Activated CD4-positive, CD25-positive, alpha-beta regulatory T cell treated with anti-CD3 and anti-CD28 coated beads, Interleukin-2, amount 50 U/mL, for 24 hours (primary cell): ENCODE measurements at regions not wholly inside any gene's neighbourhood (a gene's known extent, or its start where the extent isn't known, plus 50 kb on each side); places are given as distances from the start of the nearest gene placed in this dataset.
A peak's percentile ranks its signal among the peaks of the same experiment; 100 is the strongest.
"Not testable (repeated sequence)": the region's sequence is repeated elsewhere in the genome, so short reads cannot be mapped to it uniquely, and the experiment has no call there.

ENCODE experiments used
- ATAC-seq, 2 donors: fragments of 150-1000 bp; cut with Tn5 transposase; one replicate each; pipeline ENCODE4 v1.10.0; 2021; ENCODE audit warnings: mild to moderate bottlenecking in 1 of 2, moderate library complexity in 1 of 2

DNA sequence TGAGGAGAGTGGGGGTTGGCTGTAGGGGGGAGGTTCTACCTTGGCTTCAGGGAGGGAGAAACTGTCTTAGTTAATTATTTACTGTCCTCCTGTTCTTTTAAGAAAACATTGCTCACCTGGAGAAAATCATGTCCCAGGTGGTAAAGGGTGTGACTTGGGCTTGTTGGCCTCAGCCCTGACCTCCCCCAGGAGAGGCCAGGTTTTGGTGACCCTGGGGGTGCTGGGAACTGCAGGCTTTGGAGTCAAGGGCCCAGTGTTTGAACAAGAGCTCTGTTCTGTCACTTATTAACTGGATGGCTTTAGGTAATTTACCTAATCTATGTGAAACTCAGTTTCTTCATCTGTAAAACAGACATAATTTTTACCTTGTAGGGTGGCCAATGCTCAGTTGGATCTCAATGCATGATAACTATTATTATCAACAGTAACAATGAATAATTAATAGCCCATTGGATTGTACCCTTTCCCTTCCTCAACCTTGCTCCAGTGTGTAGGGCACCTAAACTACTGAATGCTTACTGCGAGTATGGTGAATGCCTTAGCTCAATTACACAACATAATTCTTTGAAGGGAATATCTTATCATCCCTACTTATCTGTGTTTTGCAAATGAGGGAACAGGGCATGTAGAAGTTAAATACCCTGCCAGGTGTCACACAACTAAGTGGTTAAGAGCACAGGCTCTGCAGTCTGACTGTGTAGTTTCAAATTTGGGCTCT is 959.4 kb upstream of the DEFB115 start:
- not testable (repeated sequence) for ATAC-seq

DNA sequence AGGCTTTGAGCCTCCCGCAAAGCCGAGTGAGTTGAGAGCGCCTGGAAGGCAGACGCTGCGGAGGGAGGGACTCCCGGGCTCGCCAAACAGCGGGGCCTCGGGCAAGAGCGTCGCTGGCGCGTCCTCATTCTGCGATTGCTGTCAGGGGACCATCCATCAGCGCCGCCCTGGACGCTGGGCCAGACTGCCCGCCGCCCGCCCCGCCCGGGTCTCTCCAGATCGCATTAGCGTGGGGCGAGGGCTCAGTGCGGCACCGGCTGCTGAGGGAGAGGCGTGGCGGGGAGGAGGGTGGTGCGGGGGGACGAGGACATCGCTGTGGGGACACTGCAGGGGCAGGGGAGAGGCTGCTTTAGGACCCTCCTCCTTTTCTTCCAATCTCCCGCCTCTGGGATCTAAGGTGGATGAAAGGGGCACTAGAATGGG is 957.2 kb upstream of the DEFB115 start:
- ATAC-seq = not testable (repeated sequence)

DNA sequence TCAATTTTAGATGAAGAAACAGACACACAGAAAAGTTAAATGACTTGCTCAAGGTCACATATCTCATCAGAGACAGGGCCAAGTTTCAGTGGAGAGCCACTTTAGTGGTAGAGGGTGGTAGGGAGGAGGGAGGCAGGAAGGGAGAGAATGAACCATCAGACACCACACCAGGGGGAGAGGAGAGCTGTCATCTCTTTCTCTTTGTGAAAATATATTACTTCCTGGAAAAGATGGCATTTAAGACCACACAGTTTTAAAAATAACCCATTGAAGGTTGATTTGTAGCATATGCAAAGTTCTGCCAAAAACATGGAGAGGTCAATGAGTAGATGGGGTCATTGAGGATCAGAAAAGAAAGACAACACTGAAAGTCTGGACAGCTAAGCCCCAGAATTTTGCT is 954.7 kb upstream of the DEFB115 start:
- not testable (repeated sequence) for ATAC-seq

DNA sequence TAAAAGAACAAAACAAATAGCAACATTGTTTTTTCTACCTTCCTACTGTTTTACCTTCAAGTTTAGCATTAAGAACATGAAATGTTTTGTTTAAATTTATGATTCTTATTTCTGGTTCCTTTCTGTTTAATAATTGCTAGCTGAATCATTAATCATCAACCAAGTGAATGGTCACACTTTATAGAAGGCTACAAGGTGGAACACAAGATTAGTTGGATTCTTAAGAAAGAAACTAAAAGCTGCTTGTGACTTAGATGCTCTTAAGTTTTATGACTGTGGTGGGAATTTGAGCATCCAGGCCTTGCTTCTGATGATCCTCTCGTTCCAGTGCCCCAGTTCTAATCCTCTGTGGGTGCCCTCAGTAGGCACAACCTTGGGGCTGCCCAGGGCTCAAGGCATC is 947.5 kb upstream of the DEFB115 start:
- ATAC-seq = not testable (repeated sequence)

DNA sequence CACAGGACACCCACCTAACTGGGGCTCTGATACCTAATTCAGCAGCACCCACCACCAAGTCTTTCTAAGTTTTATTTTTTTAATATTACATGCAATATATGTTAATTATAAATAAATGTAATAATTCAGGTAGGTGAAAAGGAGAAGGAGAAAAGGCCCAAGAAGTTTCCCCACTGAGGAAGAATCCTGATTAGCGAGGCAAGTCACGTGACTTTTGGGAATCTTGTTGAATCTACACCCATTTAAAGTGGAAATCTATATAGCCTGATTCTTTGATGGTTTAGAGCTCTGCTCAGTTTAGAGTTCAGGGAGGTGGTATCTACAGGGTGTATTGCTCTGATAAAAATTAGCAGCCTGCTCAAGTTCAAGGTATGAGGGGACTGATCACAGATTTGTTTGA is 947.1 kb upstream of the DEFB115 start:
- not testable (repeated sequence) for ATAC-seq

DNA sequence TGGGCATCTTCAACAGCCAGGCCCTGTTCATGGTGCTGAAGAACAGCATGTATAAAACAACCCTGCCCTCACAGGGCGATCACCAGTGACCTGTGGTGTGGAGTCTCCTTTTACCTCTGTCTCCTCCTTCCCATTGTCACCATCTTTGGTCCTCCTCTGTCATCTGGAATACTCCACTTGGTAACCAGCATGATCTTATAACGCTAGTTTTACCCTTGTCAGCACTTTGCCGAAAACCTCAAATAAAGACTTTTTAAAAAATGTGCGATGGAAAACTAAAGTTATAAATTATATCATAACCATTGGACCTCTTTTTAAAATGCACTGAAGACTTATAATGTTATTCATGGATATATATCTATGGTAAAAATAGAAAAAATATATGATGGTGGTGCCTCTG is 945.2 kb upstream of the DEFB115 start:
- ATAC-seq = not testable (repeated sequence)

DNA sequence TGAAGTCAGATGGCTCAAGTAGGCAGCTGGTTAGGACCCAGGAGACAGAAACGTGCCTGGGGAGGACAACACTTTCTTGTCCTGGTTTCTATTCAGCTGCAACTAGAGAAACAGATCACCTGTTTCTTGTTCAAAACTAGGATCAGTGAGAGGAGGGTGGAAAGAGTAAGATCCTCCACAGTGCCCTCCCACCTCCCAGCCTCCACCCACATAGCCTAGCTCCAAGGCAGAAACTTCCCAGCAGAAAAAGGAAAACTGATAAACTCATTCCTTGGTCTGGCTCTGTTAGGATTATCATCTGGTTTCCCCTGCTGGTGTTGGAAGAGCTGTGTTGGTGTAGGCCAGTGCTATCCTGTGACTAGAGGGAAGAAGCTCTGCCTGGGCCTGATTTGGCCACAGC is 943.8 kb upstream of the DEFB115 start:
- ATAC-seq = not testable (repeated sequence)

DNA sequence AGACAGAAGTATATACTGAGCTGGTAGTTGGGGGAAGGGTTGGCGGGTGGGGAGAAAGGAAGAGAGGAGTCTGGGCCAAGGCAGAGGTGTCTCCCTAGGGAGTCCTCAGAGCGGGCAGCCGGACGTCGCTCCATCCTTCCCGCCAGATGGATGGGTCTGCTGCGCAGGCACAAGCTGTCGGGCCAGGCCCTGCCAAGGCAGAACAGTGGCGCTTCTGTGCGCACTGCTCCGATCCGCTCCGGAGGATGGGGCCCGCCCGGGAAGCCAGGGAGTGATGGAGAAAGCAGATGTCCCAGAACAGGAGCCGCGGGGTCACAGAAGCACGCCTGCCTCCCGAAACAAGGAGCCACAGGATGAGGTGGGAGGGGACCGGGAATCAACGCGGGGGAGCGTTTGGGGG is 941.4 kb upstream of the DEFB115 start:
- ATAC-seq = not testable (repeated sequence)

DNA sequence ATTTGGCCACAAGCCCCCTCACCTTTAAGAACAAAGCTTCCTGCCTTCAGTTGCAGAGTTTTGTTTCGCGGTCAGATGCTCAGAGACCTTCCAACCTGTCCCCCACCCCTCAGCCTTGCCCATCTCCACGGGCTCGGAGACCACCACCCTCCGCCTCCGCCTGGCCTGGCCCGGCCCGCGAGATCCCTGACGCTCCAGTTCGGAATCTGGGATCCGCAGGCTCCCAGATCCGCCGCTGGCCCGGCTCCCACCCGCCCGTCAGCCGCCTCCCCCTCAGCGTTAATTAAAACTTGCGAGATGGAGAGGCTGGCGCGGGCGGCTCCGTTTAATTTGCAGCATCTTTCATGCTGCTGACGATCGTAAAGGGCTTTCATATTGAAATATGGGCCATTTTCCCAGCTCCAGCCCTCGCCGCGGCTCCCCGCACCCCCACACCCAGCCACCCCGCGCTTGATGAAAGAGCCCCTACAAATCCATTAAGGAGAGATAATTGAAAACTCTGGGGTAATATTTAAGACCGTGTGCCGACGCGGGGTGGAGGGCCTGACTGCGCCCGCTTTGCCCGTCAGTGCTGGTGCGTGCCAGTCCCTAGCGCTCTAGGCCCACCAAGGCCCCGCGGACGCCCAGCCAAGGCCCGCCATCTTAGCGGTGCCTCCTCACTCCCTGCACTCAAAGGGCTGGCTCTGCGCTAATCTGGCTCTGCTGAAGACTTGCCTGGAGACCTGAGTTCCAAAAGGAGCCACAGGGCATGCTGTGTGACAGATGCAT is 940.7 kb upstream of the DEFB115 start:
- ATAC-seq = not testable (repeated sequence)

DNA sequence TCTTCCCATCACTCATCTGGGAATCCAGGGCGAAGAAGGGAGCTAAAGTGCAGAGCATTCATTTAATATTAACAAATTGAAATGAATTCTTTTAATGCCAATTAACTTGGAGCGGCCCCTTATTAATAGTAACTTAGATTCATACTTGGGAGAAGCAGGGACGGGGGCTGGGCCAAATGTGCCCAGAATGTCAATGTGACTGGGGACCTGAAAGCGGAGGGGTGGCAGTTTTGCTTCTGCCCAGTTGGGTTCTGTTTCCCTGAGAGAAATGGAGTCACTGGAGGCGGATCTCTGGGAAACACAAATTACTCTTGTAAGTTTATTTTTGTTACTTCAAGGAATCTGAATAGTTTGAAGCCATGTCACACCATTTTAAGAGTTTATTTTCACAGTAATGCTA is 923.7 kb upstream of the DEFB115 start:
- ATAC-seq = not testable (repeated sequence)

DNA sequence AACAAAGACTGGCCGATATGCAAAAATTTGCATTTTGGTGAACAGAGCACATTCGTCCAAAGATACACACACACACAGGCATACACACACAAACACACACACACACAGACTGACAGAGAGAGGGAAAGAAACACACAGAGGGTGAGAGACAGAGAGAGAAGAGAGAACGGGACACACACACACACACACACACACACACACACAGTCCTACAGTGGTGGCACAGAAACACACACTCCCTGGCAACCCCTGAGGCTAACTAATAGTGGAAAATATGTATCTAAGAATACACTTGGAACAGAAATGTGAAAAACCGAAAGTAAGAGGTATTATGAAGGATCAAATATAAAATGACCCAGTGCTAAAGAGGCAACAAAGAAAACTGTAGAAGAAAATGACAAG is 919.9 kb upstream of the DEFB115 start:
- ATAC-seq = not testable (repeated sequence)

DNA sequence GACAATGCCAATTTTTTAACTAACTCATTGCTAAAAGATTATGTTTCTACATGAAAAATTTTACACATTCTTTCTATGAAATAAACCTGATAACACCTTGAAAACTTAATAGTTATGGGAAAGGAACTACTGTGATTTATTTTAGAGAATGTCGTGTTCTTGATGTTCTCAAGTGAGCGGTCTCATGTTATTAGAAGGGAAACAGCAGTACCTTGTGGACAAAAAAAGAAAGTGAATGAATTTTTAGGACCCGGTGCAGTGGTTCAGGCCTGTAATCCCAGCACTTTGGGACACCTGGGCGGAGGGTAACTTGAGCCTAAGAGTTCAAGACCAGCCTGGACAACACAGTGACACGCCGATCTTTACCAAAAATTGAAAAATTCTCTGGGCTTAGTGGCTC is 908.5 kb upstream of the DEFB115 start:
- not testable (repeated sequence) for ATAC-seq

DNA sequence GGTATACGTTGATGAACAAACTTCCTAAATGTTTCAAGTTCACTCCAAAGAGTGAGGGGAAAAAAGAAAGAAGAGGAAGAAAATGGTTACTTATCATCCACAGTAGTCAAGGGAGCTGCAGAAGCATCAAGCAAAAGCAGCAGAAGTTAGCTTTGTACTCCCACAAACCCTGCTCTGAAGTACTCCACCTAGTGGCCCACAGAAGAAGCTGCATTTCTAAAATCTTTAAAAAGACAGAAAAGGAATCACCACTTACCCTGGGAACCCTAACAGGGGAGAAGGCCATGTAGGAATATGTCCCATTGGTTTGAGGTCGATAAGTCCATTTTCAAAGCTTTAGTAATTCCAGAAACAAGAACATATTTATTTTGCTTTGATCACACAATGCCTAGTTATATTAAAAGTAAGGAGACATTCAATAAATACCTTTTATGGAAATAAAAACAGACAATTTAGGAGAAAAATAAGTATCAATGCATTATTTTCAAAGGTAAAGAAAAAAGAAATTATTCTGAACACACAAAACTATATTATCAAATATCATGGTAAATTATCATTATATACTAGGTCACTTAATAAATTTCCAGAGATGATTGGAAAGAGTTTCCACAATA is 900.5 kb upstream of the DEFB115 start:
- ATAC-seq = not testable (repeated sequence)

DNA sequence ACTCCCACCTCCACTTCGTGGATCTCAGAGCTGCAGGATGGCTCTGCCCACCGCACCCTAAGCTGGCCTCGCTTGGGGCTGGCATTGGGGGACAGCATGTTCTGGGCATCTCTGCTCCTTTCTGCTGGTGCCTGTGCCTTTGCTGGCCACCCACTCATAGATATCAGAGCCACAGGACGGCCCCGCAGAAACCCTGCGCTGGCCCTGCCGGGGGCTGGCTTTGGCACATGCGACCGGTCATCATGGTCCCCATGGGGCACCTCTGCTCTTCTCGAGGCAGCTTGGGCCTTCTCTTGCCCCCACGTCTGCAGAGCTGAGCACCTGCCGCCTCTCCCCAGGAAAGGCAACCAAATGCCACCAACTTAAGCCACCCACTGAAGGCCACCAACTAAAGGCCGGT is 895.7 kb upstream of the DEFB115 start:
- ATAC-seq = not testable (repeated sequence)

DNA sequence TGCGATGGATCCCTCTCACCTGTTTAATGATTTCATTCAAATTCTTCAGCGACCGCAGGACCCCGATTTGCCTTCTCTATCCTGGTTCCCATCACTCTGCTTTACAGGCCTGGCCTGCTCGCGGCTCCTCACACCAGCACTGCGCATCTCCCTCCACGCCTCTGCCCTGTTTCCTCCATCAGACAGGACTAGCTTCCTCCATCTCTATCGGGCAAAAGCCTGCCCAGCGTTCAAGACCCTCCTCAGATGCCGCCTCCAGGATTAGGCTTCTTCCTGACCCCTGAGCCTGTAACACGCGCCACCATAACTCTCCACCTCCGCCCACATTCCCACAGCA is 881.1 kb upstream of the DEFB115 start:
- not testable (repeated sequence) for ATAC-seq

DNA sequence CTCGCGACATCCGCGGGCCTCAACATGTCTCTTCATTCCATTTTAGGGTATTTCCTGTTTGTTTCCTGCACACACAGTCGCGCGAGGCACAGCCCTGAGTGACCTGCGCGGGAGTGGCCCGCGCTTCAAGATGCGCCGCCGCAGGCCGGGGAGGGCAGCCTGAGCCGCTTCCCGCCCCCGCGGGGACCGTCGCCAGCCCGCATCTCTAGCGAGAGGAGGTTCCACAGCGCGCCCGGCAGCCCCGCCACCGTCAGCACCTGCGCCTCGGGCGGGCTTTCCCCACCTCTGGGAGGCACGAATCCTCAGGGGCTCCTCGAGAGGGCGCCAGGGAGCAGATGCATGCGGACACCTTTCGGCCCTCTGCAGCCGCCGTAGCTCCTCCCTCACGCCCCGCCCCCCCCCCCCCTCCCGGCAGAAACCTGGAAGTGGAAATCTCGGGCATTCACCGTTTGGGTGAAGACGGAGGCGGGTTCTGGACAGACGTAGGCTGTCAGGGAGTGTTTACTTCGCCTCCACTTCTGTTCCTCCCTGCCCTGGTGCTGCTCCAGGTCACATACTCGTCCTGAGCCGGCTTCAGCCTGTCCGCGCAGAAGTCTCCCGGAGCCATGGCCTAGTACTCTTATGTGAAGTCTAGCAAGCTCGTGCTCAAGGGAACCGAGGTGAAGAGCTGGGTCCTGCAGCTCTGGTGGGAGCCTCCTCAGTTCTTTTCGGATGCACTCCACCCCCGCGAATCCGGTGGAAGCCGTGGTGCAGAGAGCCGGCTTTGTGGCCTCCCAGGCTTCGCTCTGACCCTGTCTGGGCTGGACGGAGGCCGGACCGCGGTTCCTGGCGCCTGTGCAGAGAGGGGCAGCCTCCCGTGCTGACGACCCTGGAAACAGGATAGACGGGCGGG is 880.5 kb upstream of the DEFB115 start:
- peak; percentile 93 to 95 for ATAC-seq

DNA sequence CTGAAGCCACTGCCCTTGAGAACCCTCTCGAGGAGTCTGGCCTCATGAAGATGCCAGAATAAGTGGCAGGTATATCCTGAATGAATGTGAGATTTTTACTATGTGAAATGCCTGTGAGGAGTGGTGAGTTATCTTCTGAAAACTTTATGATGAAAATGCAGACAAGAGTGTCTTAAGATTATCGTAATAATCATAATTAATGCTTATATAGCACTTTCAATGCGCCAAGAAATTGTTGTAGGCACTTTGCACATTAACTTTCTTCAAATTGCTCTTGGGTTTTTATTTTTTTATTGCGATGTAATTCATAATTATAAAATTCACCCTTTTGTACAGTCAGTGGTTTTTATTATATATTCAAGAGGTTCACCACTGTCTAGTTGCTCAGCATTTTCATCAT is 879.1 kb upstream of the DEFB115 start:
- ATAC-seq = not testable (repeated sequence)

DNA sequence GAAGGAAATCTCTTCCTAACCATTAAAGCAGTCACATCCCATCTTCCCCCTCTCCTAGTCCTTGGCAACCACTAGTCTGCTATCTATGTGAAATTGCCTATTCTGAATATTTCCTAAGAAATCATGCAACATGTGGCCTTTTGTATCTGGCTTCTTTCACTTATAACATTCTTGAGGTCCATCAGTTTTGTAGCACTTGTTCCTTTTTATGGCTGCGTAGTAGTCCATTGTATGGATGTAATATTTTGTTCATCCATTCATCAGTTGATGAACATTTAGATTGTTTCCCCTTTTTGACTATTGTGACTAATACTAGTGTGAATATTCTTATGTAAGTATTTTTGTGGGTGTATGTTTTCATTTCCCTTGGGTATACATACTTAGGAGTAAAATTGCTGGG is 878.7 kb upstream of the DEFB115 start:
- ATAC-seq = not testable (repeated sequence)

DNA sequence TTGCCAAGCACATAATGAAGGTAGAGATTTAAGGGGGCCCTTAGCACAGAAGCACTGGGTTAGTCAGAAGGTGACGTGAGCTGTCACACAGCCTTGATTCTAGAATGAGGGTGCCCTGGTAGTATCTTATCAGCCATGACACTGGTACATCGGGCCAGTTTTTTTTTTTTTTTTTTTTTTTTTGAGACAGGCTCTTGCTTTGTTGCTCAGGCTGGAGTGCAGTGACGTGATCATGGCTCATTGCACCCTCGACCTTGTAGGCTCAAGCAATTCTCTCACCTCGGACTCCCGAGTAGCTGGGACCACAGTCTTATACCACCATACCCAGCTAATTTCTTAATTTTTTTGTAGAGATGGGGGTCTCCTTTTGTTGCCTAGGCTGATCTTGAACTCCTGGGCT is 872.6 kb upstream of the DEFB115 start:
- ATAC-seq = not testable (repeated sequence)

DNA sequence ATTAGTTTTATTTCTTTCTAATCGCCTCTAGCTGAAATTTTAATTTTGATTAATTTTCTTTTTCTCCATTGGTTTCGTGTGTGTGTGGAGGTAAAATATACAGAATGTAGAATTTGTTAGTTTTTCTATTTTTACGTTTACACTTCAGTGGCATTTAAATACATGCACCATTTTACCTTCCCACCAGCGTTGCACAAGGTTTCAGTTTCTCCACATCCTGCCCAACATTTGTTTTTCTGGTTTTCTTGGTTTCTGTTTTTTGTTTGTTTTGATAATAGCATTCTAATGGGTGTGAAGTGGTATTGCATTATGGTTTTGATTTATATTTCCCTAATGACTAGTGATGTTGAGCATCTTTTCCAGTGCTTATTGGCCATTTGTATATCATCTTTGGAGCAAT is 871.4 kb upstream of the DEFB115 start:
- not testable (repeated sequence) for ATAC-seq

DNA sequence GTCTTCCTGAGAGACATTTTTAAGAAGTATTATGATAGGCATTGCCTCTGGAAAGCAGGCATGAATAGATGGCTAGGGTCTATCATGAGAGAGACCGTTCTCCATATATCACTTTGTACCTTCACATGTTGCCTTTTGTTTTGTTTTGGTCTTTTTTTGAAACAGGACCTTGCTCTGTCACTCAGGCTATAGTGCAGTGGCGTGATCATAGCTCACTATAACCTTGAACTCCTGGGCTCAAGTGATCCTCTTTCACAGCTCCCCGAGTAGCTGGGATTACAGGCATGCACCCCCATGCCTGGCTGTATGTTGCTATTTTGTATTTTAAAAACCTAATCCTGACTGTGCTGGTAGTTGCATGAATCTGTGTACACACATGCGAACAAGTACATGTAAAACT is 869.6 kb upstream of the DEFB115 start:
- not testable (repeated sequence) for ATAC-seq

DNA sequence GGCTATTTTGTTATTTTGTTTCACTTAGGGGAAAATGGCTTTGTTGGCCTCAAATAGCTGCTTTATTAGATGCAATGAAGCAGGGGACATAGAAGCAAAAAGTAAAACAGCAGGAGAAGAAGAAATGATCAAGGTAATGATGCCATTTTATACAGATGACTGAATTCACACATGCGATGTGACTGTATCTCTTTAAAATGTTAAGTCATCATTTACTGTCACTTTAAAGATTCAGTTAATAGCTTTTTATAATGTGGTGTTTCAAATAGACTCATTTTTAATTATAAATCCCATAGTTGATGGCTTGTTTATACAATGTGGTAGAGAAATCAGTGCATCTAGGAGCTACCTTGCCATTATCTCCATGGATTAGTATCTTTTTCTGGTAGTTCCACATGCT is 863.9 kb upstream of the DEFB115 start:
- not testable (repeated sequence) for ATAC-seq

DNA sequence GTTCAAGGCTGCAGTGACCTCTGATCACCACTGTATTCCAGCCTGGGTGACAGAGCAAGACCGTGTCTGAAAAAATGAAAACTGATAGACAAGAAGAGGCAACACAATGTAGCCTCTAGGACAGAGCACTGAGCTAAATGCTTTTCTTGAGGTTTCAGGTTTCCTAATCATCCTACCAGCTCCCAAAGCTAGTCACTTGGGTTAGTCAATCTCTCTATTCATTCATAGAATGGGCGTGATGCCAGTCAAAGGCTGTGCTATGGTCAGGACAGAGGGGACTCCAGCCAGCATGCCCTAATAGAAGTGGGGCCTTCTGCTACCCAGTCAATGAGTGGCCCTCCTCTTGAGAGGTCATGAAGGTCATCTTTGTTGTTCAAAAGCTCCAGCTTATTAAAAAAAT is 860.4 kb upstream of the DEFB115 start:
- ATAC-seq = not testable (repeated sequence)
